AG10803 (cell line): ENCODE measurements at regions not wholly inside any gene's neighbourhood (a gene's known extent, or its start where the extent isn't known, plus 50 kb on each side); places are given as distances from the start of the nearest gene placed in this dataset.
"Not testable (repeated sequence)": the region's sequence is repeated elsewhere in the genome, so short reads cannot be mapped to it uniquely, and the experiment has no call there.

Experiments used
- DNase-seq: peaks from one replicate; pipeline ENCODE4 v3.0.0; 2010; ENCODE audit warnings: low read depth
- H3K4me3 ChIP-seq: 2 replicates; pipeline ENCODE4 v1.5.1; 2011; ENCODE audit warnings: mild to moderate bottlenecking, low read length, control low read depth

DNA sequence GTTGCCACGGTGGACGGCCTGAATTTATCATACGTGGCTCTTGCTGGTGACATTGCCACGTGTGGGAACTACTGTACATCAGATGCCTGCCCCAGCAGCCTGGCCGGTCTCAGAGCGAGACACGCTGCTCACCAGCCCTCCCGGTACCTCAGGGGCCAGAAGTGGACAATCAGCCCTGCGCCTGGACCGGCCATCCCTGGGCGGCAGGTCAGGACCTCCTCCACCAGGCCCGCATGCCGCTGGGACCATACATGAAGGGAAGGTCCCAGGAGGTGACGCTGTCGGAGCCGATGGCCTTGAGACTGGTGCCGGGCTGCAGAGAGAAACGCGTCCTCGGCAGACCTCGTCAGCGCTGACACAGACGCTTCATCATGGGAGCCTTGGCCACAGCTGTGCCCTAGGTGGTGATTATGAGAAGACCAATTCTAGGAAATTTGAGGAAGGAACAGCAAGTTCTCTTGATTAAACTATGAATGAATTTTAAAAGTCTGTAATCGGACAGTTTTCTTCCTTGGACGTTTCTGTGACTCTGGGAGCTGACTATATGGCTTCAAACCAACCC, 5456.7 kb upstream of the TPTE start:
- not testable (repeated sequence) for H3K4me3 ChIP-seq, DNase-seq

DNA sequence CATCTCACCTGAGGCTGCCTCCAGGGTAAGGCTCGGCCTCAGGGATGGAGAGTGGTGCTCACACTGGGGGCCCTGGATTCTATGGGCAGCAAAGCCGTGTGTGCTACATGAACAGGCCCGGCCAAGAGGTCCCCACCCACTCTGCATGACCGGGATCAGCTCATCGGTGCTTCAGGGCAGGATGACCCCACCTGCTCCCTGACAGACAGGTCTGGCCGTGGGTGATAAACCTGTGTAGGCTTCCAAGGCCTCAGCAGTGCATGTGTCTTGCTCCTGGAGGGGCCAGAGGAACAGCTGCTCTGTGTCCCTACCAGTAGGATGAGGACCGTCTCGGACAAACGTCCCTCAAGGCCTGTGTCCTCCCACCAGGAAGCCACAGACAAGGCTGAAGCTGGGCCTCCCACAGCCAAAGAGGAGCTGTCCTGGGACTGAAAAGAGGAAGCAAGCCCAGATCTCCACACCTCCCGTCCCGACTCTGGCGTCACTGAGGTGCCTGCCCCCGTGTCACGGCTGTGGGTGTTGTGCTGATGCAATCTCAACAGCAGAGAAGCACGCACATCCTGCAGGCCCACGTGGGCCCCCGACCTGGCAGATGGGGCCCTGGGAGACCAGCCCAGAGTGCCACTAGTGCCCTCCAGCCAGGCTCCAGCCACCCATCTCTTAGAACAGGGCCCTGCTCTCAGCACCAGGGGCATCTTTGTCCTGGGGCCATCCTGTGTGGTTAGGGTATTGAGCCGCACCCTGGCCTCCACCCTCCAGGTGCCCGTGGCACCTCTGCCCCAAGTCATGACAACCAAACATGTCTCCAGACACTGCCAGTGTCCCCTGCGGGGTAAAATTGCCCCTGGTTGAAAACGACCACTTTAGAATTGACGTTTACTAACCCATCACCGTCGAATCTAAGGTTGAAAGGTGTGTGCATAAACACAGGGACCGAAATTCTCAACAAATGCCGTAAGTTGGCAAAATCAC, 5455.9 kb upstream of the TPTE start:
- DNase-seq, H3K4me3 ChIP-seq: not testable (repeated sequence)

DNA sequence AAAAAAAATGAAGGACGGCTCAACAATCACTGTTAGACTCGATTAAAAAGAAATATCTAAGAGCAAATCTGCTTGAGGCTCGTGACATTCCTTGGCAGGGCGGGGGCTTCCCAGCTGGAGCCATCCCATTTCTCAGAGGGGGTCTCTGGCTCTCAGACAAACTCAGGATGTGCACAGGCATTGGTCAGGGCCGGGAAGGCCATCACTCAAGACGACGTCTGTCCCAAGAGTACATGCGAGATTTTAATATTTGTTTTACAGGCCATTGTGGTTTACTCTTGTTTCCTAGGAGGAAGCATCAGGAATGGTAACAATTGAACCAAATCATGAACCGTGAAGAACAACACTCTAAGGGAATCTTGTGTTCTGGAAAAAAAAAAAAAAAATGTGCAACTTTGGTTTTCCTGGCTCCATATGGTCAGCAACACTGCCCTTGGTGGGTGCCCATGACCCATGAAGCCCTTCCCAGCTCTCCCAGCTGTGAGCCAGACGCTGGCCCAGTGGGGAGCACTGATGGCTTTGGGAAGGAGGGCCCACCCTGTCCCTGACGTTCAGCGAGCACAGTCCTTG, 5454.6 kb upstream of the TPTE start:
- not testable (repeated sequence) for DNase-seq, H3K4me3 ChIP-seq

DNA sequence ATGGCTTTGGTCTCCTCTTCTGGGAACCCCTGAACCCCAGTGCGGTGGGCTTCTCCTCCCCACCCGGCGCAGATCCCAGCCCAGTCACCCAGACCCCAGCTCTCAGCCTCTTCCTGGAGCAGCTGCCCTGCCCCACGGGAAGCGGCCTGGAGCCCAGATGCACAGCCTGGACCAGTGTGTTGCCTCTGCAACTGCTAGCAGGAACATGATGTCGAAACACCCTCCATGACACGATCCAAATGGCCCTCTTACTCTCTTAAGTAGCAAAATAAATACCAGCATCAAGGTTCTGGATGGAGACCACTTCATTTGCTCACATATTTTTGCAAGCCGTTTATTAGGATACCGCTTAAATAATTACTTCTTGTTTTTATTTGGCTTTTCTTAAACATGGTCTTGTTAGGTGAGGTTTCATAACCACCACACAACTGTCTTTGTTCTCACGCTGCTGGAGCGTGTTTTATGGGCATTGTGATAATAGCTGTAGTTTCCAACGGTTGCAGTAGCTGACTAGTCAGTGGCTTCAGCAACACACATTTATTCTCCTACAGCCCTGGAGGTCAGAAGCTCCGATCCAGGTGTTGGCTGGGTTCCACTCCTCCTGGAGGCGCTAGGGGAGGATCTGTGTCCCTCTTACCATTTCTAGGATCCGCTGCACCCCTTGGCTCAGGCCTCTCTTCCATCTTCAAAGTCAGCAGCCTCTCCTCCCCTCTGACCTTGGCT, 5453.9 kb upstream of the TPTE start:
- not testable (repeated sequence) for DNase-seq, H3K4me3 ChIP-seq

DNA sequence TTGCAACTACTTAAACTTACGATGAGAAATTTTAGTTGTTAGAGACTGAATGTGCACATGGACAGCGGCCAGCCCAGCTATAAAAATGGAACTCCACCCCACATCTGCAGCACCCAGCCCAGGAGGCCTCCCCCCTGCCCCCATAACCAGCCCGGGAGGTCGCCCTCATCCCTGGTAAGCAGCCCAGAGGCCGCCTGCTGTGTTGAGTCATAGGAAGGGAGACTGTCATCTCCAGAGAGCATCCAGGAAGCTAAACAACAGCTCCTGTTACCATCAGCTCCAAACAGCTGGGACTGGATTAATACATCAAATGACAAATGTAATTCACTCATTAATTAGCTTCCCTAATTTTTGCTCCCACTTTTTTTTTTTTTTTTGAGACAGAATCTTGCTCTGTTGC, 5452.7 kb upstream of the TPTE start:
- DNase-seq, H3K4me3 ChIP-seq: not testable (repeated sequence)

DNA sequence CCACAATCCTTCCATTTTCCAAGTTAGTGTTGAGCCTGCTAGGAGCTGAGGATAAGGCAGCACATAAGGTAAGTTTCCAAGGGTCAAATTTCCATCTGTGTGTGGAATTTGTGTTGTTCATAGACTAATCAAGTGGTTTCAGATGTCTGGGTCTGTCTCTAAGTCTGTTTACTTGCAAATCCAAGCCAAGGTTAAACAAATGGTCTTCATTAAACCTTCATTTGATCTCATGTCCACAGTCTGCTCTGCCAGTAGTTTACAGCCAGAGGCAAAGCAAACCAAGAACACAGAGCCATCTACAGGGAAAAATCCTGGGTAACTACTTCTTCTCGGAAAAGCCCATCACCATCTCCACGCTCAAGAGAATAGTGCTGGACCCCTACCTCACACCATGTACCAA, 5450.2 kb upstream of the TPTE start:
- DNase-seq, H3K4me3 ChIP-seq: not testable (repeated sequence)

DNA sequence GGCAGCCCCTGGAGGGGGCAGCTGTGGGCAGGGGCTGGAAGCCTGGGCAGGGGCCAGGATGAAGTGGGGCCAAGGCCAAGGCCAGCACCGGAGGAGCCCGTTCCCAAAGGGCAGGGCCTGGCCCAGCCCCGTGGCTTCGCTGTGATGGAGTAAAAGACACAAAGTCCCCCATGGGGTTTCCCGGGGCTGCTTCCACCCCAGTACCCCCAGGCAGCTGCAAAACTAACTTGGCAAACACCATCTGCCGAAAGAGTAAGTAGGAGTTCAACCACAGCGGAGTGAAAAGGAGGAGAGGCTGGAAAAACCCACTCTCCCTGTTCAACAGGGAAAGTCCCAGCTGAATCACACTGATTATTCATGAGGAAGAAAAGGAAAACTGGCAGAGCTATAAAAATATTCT, 5444.5 kb upstream of the TPTE start:
- not testable (repeated sequence) for DNase-seq, H3K4me3 ChIP-seq

DNA sequence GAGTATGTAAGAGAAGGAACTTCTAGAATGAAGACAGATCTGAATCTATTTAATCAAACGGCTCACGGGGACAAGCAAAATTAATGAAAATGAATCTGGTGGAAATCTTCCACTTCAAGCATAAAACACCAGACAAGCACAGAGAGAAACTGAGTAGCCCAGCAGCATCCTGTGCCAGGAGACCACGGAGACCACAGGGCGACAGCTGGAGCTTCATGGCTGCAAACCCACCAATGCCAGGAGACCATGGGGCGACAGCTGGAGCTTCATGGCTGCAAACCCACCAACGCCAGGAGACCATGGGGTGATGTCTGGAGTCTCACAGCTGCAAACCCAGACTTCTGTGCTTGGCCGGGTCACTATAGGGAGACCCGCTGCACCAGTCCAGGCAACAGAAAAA, 5442.0 kb upstream of the TPTE start:
- not testable (repeated sequence) for H3K4me3 ChIP-seq, DNase-seq

DNA sequence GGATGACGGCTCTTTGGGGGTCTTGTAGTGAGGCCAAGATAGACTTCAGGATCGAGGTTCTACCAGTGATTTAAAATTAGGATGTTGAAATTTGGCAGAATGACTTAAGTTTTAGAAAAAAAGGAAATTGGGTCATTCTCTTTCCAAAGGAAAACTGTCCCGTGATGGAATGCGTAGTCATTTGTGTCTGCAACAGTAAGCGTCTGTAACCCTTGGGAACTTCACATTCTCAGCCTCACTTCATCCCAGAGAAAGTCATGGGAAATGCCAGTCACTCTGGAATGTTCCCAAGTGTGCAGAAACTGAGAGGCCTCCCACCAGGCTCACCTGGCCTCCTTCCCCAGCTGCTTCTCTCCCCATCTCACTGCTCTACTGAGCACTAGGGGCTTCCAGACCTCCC, 5441.4 kb upstream of the TPTE start:
- H3K4me3 ChIP-seq, DNase-seq: not testable (repeated sequence)

DNA sequence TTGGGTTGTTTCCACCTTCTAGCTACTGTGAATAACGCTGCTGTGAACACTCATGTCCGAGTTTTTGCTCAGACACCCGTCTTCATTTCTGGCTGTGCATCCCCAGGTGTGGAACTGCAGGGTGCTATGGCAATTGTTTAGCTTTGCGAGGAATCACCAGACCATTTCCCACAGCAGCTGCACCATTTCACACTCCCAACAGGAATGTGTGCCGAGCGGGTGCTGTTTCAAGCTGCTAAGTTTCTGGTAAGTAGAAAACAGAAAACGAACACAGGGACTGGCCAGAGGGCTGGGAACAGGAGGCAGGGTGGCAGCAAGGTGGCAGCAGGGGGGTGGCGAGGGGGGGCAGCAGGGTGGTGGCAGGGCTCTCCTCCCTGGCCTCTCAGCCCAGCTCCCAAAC, 5437.1 kb upstream of the TPTE start:
- DNase-seq, H3K4me3 ChIP-seq: not testable (repeated sequence)

DNA sequence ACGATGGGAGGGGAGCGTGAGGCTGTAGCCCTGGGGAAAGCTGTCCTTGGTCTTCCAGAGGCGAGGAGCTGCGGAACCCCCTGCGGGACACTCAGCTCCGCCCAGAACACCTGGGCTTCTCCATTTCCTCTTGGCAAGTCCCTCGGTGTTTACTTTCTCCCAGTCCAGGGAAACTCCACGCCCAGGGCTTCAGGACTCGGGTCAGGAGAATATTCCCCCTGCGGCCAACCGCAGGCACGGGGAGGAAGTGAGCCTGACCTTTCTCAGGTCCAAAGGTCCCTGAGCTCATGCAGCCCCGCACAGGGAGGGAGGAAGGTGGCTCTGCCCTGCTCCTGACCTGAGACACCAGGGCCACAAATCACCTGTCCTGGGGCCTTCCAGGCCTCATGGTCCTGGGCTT, 5435.9 kb upstream of the TPTE start:
- DNase-seq, H3K4me3 ChIP-seq: not testable (repeated sequence)

DNA sequence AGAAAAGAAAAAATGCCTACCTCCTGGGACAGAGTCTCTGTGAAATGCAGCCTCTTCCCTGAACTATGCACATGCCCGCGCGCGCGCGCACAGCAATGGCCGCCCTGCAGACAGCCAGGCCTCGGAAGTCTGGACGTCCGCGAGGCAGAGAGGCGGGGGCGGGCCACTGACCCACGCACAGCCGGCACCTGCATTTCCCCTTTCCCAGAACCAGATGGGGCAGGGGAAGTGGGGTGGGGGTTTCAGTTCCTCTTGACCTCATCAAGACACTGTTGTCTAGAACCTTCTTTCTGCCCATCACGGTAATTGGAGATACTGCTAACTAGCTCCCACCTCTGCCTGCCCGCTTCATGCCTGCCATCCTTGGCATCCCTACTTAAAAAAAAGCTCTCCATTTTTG, 5435.0 kb upstream of the TPTE start:
- H3K4me3 ChIP-seq, DNase-seq: not testable (repeated sequence)

DNA sequence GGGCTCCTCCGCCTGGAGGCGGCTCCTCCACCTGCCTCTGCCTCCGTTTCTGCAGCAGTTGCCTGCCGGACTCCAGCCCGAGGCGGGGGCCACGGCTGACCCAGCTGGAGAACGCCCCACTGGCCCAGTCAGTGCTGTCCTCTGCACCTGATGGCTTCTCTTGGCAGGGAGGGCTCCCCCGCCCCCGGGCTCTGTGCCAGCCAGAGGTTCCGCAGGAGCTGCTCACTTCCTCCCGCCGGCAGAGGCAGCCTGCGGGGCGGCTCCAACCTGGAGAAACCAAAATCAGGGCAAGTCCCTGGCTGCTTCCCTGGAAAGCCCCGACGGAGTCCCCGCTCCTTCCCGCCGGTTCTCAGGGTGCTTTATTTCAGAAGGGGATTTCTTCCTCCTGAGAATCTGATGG, 5432.6 kb upstream of the TPTE start:
- not testable (repeated sequence) for DNase-seq, H3K4me3 ChIP-seq

DNA sequence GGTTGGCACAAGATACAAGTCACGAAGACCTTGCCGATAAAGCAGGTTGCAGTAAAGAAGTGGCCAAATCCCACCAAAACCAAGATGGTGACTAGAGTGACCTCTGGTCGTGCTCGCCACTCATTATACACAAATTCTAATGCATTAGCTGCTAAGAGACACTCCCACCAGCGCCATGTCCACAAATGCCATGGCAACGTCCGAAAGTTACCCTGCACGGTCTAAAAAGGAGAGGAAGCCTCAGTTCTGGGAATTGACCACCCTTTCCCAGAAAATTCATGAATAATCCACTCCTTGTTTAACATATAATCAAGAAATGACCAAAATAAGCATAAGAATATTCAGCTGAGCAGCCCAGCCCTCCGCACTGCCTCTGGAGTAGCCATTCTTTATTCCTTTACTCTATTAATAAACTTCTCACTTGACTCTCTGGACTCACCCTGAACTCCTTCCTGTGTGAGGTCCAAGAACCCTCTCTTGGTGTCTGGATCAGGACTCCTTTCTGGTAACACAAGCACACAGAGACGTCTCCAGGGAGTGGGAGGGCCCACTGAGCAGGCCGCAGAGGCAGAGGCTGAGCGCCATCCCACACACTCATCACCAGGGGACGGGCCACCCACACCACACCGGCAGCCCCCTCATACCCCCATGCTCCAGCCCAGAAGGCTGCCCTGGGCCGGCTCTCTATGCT, 5431.8 kb upstream of the TPTE start:
- not testable (repeated sequence) for H3K4me3 ChIP-seq, DNase-seq

DNA sequence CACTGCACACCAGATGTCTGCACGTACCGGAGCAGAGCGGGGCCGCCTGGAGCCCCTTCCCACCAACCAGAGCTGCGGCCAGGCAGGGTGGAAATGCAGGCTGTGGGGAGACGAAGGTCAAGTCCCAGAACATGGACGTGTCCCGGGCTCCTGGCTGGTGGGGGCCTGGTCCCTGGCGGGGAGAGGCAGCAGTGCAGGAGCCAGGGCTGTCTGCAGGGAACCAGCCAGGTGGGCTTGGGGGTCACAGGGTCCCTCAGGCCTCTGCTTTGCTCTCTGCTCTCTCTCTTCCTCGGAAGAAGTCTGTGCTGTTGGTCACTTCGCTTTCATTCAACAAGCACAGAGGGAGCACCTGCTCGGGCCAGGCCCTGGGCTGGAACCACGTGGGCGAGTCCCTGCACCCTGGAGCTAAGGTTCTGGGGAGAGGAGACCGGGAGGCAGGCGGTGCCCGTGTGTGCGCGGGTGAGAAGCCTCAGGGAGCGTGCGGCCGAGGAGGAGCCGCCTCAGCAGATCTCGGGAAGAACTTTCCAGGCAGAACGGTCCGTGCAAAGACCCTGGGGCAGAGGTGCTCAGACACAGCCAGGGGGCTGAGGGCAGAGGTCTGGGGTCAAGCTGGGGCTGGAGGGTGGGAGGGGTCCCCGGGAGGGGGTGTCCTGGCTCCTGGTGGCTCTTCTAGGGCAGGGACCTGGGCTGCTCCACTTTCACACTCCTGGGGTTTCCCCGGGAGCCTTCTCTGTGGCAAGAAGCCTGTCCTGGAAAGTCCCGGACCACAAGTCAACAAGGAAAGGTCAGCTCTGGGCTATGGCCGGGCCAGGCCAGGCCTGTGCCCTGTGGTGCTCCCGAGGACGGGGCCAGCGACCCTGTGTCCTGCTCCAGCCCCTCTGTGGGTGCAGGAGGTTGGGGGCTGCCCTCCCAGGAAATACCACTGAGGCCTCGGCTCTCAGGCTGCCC, 5431.0 kb upstream of the TPTE start:
- not testable (repeated sequence) for H3K4me3 ChIP-seq, DNase-seq

DNA sequence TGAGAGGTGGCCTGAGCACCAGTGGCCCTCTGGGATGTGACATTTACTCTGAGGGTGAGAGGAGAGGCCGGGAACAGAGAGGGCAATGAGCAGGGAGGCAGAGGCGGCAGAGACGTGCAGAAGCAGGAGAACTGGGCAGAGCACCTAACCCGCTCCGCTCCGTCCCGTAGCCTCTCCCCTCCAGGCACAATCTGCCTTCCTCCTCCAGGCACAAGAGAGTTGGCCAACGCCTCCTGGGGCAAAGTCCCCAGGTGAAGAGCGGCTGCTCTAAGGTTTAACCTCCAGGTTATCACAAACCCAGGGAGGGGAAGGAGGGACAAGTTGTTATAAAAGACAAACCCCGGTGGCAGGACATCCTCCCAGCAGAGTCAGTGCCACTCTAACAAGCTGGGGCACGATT, 5430.1 kb upstream of the TPTE start:
- H3K4me3 ChIP-seq, DNase-seq: not testable (repeated sequence)

DNA sequence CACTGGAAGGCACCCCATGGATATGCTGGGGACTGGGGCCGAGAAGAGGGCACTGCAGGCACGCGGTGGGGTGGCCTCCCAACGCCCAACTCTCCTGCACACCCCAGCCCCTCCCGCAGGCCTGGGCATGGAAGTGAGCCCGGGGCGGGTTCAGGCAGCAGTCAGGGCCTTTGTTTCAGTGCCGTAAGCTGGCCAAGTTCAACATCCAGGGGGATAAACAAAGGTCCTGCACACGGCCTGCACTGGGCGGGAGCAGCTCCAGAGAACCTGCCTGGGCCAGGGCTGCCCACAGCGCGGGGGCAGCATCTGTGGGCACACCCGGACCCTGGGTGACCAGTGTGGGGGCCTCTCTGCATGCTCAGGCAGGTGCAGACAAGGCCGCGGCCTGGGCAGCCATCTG, 5425.8 kb upstream of the TPTE start:
- H3K4me3 ChIP-seq, DNase-seq: not testable (repeated sequence)

DNA sequence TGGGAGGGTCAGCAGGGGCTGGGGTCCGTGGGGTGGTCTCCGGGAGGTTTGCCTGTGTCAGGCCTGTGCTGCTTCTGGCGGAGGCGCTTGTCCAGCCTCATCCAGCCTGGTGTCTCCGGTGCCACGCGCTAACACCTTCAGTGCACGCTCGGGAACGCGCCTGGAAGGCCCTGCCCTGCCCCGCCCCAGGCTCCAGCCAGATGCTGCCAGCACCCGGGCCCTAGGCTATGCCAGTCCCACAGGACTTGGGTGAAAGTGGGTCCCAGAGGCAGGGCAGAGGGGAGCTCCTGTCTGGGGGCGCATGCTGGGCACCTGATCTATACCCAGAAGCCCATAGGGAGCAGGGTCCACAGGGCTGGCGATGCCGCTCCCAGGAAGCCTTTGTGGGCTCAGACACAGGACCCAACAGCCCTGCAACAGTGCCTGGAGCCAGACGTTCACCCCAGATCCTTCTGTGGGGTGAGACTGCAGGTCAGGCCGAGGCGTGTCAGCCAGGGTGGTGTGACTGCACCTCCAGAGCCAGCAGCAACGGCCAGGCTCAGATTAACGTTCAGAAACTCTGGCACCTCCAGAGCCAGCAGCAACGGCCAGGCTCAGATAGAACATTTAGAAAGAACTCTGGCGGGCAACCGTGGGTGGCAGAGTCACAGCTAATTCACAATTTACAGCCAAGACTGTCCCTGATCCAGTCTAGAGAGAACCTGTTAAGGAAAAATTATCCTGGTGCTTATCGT, 5423.2 kb upstream of the TPTE start:
- H3K4me3 ChIP-seq, DNase-seq: not testable (repeated sequence)
